Thyroid gland (tissue), 4 donors: ENCODE measurements at regions not wholly inside any gene's neighbourhood (a gene's known extent, or its start where the extent isn't known, plus 50 kb on each side); places are given as distances from the start of the nearest gene placed in this dataset.

Source experiments
- POLR2A ChIP-seq, 2 donors: fragments of 450-650 bp; IDR thresholded peaks; one replicate each; pipeline ENCODE4 v1.6.1; 2017; ENCODE audit warnings: antibody characterized with exemption in 2 of 2, mild to moderate bottlenecking in 2 of 2, moderate library complexity in 1 of 2
- TF ChIP-seq, protein P1 (sequence below), 6 experiments: fragments of 200-600 bp in 3 of 6; fragments of 450-650 bp in 3 of 6; sonication (generic) in 3 of 6; IDR thresholded peaks; one replicate each; pipeline ENCODE4 v1.5.1; 2016 to 2019; ENCODE audit warnings: antibody characterized with exemption in 6 of 6, mild to moderate bottlenecking in 2 of 6, inconsistent platforms in 1 of 6, moderate library complexity in 1 of 6

DNA sequence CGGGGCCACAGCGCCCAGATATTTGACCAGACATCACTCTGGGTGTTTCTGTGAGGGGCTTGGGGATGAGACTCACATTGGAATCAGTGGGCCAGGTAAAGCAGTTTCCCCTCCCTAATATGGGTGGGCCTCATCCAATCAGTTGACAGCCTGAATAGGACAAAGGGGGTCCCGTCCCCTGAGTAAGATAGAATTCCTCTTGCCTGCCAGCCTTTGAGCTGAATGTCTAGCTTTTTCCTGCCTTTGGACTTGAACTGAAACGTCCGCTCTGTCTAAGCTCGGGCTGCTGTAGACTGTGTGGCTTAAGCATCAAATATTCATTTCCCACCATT lies 88.8 kb upstream of the DIO3 start:
- TF ChIP-seq, protein P1, sequence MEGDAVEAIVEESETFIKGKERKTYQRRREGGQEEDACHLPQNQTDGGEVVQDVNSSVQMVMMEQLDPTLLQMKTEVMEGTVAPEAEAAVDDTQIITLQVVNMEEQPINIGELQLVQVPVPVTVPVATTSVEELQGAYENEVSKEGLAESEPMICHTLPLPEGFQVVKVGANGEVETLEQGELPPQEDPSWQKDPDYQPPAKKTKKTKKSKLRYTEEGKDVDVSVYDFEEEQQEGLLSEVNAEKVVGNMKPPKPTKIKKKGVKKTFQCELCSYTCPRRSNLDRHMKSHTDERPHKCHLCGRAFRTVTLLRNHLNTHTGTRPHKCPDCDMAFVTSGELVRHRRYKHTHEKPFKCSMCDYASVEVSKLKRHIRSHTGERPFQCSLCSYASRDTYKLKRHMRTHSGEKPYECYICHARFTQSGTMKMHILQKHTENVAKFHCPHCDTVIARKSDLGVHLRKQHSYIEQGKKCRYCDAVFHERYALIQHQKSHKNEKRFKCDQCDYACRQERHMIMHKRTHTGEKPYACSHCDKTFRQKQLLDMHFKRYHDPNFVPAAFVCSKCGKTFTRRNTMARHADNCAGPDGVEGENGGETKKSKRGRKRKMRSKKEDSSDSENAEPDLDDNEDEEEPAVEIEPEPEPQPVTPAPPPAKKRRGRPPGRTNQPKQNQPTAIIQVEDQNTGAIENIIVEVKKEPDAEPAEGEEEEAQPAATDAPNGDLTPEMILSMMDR (IDR thresholded peaks at IDR 0.05) = no peak
- no peak for TF ChIP-seq POLR2A (IDR thresholded peaks at IDR 0.05)
